ENCODE measurements at regions not wholly inside any gene's neighbourhood (a gene's known extent, or its start where the extent isn't known, plus 50 kb on each side); places are given as distances from the start of the nearest gene placed in this dataset.
"Not testable (repeated sequence)": the region's sequence is repeated elsewhere in the genome, so short reads cannot be mapped to it uniquely, and the experiment has no call there.

- POLR2A ChIA-PET, result no interaction called here
- no peak for DNase-seq (ENCODE audit: extremely low spot score)
- CTCF ChIA-PET, result interaction anchor here (0.6 kb wide), 1 partner anchor 20 kb away, joined by 4 read pairs; no protein-coding TSS in a partner anchor
- no peak for TF ChIP-seq SP1 (IDR thresholded peaks at IDR 0.05)
- TF ChIP-seq FOXM1 (IDR thresholded peaks at IDR 0.05; ENCODE audit: borderline replicate concordance), result no peak
- TF ChIP-seq SUZ12 (IDR thresholded peaks at IDR 0.05), result no peak
- no peak for TF ChIP-seq L3MBTL2 (conservative IDR thresholded peaks at IDR 0.05)
- no peak for TF ChIP-seq BHLHE40 (IDR thresholded peaks at IDR 0.05; ENCODE audit: borderline replicate concordance)
- TF ChIP-seq TARDBP (IDR thresholded peaks at IDR 0.05), result no peak
- TF ChIP-seq ZNF384 (IDR thresholded peaks at IDR 0.05), result no peak
- TF ChIP-seq HDGF (IDR thresholded peaks at IDR 0.05; ENCODE audit: borderline replicate concordance), result no peak
- TF ChIP-seq FOXA1 (IDR thresholded peaks at IDR 0.05), result no peak
- TF ChIP-seq CTBP1 (IDR thresholded peaks at IDR 0.05; ENCODE audit: borderline replicate concordance), result no peak
- no peak for TF ChIP-seq PKNOX1 (IDR thresholded peaks at IDR 0.05)
- TF ChIP-seq LEF1 (IDR thresholded peaks at IDR 0.05; ENCODE audit: borderline replicate concordance), result no peak
These were observed 119.0 kb upstream of the PPP1R26 start for GRCh38 chr9:135360617-135361016.

GRCh38 chr9:135361668-135362067 is 117.9 kb upstream of the PPP1R26 start:
- CTCF ChIA-PET; POLR2A ChIA-PET; DNase-seq (ENCODE audit: extremely low spot score): not testable (repeated sequence)

- TF ChIP-seq ELF4 (IDR thresholded peaks at IDR 0.05) (no peak), SUZ12 (IDR thresholded peaks at IDR 0.05) (no peak), PKNOX1 (IDR thresholded peaks at IDR 0.05) (no peak), ZNF384 (IDR thresholded peaks at IDR 0.05) (no peak), LEF1 (IDR thresholded peaks at IDR 0.05; ENCODE audit: borderline replicate concordance) (no peak), BHLHE40 (IDR thresholded peaks at IDR 0.05; ENCODE audit: borderline replicate concordance) (no peak), FOXM1 (IDR thresholded peaks at IDR 0.05; ENCODE audit: borderline replicate concordance) (no peak), L3MBTL2 (conservative IDR thresholded peaks at IDR 0.05) (no peak), FOXK2 (IDR thresholded peaks at IDR 0.05) (no peak), TARDBP (IDR thresholded peaks at IDR 0.05) (no peak), FOXA1 (IDR thresholded peaks at IDR 0.05) (no peak), SP1 (IDR thresholded peaks at IDR 0.05) (no peak), NFRKB (IDR thresholded peaks at IDR 0.05) (no peak)
- POLR2A ChIA-PET, result no interaction called here
- CTCF ChIA-PET, result no interaction called here
- DNase-seq (ENCODE audit: extremely low spot score), result no peak
These were observed 116.0 kb upstream of the PPP1R26 start for GRCh38 chr9:135363596-135363995.

GRCh38 chr9:135365013-135365768 is 114.4 kb upstream of the PPP1R26 start:
- ChIA-PET POLR2A (no interaction called here), CTCF (no interaction called here)

GRCh38 chr9:135366104-135366503 is 113.5 kb upstream of the PPP1R26 start:
- ChIA-PET CTCF (no interaction called here), POLR2A (no interaction called here)
- TF ChIP-seq PKNOX1 (IDR thresholded peaks at IDR 0.05) (no peak), FOXM1 (IDR thresholded peaks at IDR 0.05; ENCODE audit: borderline replicate concordance) (no peak), ARNT (IDR thresholded peaks at IDR 0.05) (no peak), L3MBTL2 (conservative IDR thresholded peaks at IDR 0.05) (no peak), ZNF384 (IDR thresholded peaks at IDR 0.05) (no peak), FOXA1 (IDR thresholded peaks at IDR 0.05) (no peak), SP1 (IDR thresholded peaks at IDR 0.05) (no peak), SUZ12 (IDR thresholded peaks at IDR 0.05) (no peak), ELF4 (IDR thresholded peaks at IDR 0.05) (no peak), CTBP1 (IDR thresholded peaks at IDR 0.05; ENCODE audit: borderline replicate concordance) (no peak), NFRKB (IDR thresholded peaks at IDR 0.05) (no peak), BHLHE40 (IDR thresholded peaks at IDR 0.05; ENCODE audit: borderline replicate concordance) (no peak), FOXK2 (IDR thresholded peaks at IDR 0.05) (no peak), HDGF (IDR thresholded peaks at IDR 0.05; ENCODE audit: borderline replicate concordance) (no peak)
- DNase-seq (ENCODE audit: extremely low spot score), result no peak

More at GRCh38 chr9:135365013-135365768, 114.4 kb upstream of the PPP1R26 start:
- TF ChIP-seq ELF4 (IDR thresholded peaks at IDR 0.05) (no peak), SUZ12 (IDR thresholded peaks at IDR 0.05) (no peak), TARDBP (IDR thresholded peaks at IDR 0.05) (no peak), FOXK2 (IDR thresholded peaks at IDR 0.05) (no peak), ZNF384 (IDR thresholded peaks at IDR 0.05) (no peak), FOXM1 (IDR thresholded peaks at IDR 0.05; ENCODE audit: borderline replicate concordance) (no peak), L3MBTL2 (conservative IDR thresholded peaks at IDR 0.05) (no peak), FOXA1 (IDR thresholded peaks at IDR 0.05) (no peak), HDGF (IDR thresholded peaks at IDR 0.05; ENCODE audit: borderline replicate concordance) (no peak), SP1 (IDR thresholded peaks at IDR 0.05) (no peak), BHLHE40 (IDR thresholded peaks at IDR 0.05; ENCODE audit: borderline replicate concordance) (no peak), PKNOX1 (IDR thresholded peaks at IDR 0.05) (no peak), LEF1 (IDR thresholded peaks at IDR 0.05; ENCODE audit: borderline replicate concordance) (no peak)
- no peak for DNase-seq (ENCODE audit: extremely low spot score)

All from HEK293T (cell line).